ENCODE measurements at regions not wholly inside any gene's neighbourhood (a gene's known extent, or its start where the extent isn't known, plus 50 kb on each side); places are given as distances from the start of the nearest gene placed in this dataset.

- TF ChIP-seq POLR2A (IDR thresholded peaks at IDR 0.05) (no peak), CTCF (IDR thresholded peaks at IDR 0.05) (no peak)
Observed at GRCh38 chr13:79735228-79735627, 254.3 kb downstream of the NDFIP2 start.
